OCI-LY7 (cell line): ENCODE measurements at regions not wholly inside any gene's neighbourhood (a gene's known extent, or its start where the extent isn't known, plus 50 kb on each side); places are given as distances from the start of the nearest gene placed in this dataset.

Source experiments
- BruUV-seq: library from RNA; stranded (reverse); fragments of 400-500 nt; replicated peaks from 2 replicates; lab custom pipeline; 2021; lab: Mats Ljungman, UMichigan
- CTCF ChIA-PET: fragments of 300-600 bp; sonication (Branson Sonifier 250); formaldehyde crosslinking; loops from one replicate; lab custom pipeline; 2022; ENCODE audit warnings: antibody characterized with exemption; ENCODE audit not compliant: unreplicated experiment; lab: Charles Lee
- POLR2A ChIA-PET: fragments of 300-600 bp; sonication (Branson Sonifier 250); formaldehyde crosslinking; loops from one replicate; lab custom pipeline; 2022; ENCODE audit warnings: antibody characterized with exemption; lab: Charles Lee
- DNase-seq: peaks from one replicate; pipeline ENCODE4 v3.0.0-alpha.2; 2015; ENCODE audit warnings: low spot score
- H2AFZ ChIP-seq: fragments of 200-600 bp; sonication (generic), shearing (Covaris generic); 2 replicates; pipeline ENCODE4 v1.6.1; 2014; ENCODE audit warnings: mild to moderate bottlenecking, antibody characterized with exemption, low read length, moderate library complexity
- H3K27ac ChIP-seq: fragments of 200-600 bp; sonication (generic); 2 replicates; pipeline ENCODE4 v1.5.1; 2014; ENCODE audit warnings: mixed run types, low read depth, mild to moderate bottlenecking, moderate library complexity, low read length, inconsistent platforms; ENCODE audit not compliant: poor library complexity, severe bottlenecking
- H3K36me3 ChIP-seq: fragments of 200-600 bp; sonication (generic); 2 replicates; pipeline ENCODE4 v1.6.1; 2014; ENCODE audit warnings: mild to moderate bottlenecking, antibody characterized with exemption, low read length, moderate library complexity, mixed read lengths; ENCODE audit not compliant: insufficient read depth
- H3K4me1 ChIP-seq: fragments of 200-600 bp; sonication (generic); 2 replicates; pipeline ENCODE4 v1.5.1; 2014; ENCODE audit warnings: mild to moderate bottlenecking, low read length; ENCODE audit not compliant: insufficient read depth, poor library complexity, severe bottlenecking
- H3K4me2 ChIP-seq: fragments of 200-600 bp; sonication (generic); 2 replicates; pipeline ENCODE4 v1.6.1; 2014; ENCODE audit warnings: mild to moderate bottlenecking, low read length
- H3K4me3 ChIP-seq: fragments of 200-600 bp; sonication (generic); 2 replicates; pipeline ENCODE4 v1.5.1; 2014; ENCODE audit warnings: mild to moderate bottlenecking, low read depth, low read length; ENCODE audit not compliant: poor library complexity, severe bottlenecking
- H3K79me2 ChIP-seq: fragments of 200-600 bp; sonication (generic); 2 replicates; pipeline ENCODE4 v1.6.1; 2016; ENCODE audit warnings: low read depth, mild to moderate bottlenecking, low read length, moderate library complexity, mixed read lengths; ENCODE audit not compliant: insufficient read depth
- H3K9me2 ChIP-seq: fragments of 200-600 bp; sonication (generic); 2 replicates; pipeline ENCODE4 v1.6.1; 2016; ENCODE audit warnings: mild to moderate bottlenecking, low read length, mixed read lengths; ENCODE audit not compliant: insufficient read depth
- H3K9me3 ChIP-seq: fragments of 200-600 bp; sonication (generic); 2 replicates; pipeline ENCODE4 v1.6.1; 2014; ENCODE audit warnings: mild to moderate bottlenecking, mixed run types, low read length, mixed read lengths
- H4K20me1 ChIP-seq: fragments of 200-600 bp; sonication (generic); 2 replicates; pipeline ENCODE4 v1.6.1; 2014; ENCODE audit warnings: mild to moderate bottlenecking, antibody characterized with exemption, low read length, moderate library complexity, mixed read lengths; ENCODE audit not compliant: insufficient read depth
- EZH2phosphoT487 ChIP-seq: fragments of 200-600 bp; sonication (generic); IDR thresholded peaks from 2 replicates; pipeline ENCODE4 v1.6.1; 2018; ENCODE audit warnings: low read depth, borderline replicate concordance, mild to moderate bottlenecking, mixed run types, antibody characterized with exemption, low read length, moderate library complexity, mixed read lengths
- intact Hi-C: fragments of 100-400 bp; cut with micrococcal nuclease; formaldehyde crosslinking; loops from one replicate; pipeline ENCODE4 v1.10.0; 2022; ENCODE audit not compliant: unreplicated experiment
- TF ChIP-seq, protein P1 (sequence below): fragments of 200-600 bp; sonication (generic); conservative IDR thresholded peaks from 2 replicates; pipeline ENCODE4 v1.5.1; 2014; ENCODE audit warnings: mild to moderate bottlenecking, antibody characterized with exemption, low read length, moderate library complexity, mixed read lengths

DNA sequence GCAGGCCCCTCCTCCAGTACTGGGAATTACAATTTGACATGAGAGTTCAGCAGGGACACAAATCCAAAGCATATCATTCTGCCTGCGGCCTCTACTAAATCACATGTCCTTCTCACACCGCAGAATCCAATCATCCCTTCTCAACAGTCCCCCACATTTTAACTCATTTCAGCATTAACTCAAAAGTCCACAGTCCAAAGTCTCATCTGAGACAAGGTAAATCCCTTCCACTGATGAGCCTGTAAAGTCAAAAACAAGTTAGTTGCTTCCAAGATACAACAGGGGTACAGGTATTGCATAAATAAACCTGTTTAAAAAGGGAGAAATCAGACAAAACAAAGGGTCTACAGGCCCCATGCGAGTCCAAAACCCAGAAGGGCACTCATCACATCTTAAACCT is 64.0 kb downstream of the EBNA1BP2 start:
- intact Hi-C loops, result no loop called here
- Histone ChIP-seq H3K9me2 (no peaks in the 10 kb centered on the region; the same call in 1 of the 2 replicates), H2AFZ (no peak overlapping the region), H3K79me2 (no peaks in the 10 kb centered on the region), H4K20me1 (no peaks in the 10 kb centered on the region), H3K9me3 (no peaks in the 10 kb centered on the region), H3K4me3 (no peak overlapping the region), H3K27ac (no peak overlapping the region), H3K36me3 (no peaks in the 10 kb centered on the region), H3K4me1 (no peaks in the 10 kb centered on the region), H3K4me2 (no peak overlapping the region)
- ChIA-PET CTCF (no interaction called here), POLR2A (no interaction called here)
- TF ChIP-seq, protein P1, sequence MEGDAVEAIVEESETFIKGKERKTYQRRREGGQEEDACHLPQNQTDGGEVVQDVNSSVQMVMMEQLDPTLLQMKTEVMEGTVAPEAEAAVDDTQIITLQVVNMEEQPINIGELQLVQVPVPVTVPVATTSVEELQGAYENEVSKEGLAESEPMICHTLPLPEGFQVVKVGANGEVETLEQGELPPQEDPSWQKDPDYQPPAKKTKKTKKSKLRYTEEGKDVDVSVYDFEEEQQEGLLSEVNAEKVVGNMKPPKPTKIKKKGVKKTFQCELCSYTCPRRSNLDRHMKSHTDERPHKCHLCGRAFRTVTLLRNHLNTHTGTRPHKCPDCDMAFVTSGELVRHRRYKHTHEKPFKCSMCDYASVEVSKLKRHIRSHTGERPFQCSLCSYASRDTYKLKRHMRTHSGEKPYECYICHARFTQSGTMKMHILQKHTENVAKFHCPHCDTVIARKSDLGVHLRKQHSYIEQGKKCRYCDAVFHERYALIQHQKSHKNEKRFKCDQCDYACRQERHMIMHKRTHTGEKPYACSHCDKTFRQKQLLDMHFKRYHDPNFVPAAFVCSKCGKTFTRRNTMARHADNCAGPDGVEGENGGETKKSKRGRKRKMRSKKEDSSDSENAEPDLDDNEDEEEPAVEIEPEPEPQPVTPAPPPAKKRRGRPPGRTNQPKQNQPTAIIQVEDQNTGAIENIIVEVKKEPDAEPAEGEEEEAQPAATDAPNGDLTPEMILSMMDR, result no peak
- TF ChIP-seq EZH2phosphoT487, result no peak
- BruUV-seq, result no TSS peak
- DNase-seq, result no peak

DNA sequence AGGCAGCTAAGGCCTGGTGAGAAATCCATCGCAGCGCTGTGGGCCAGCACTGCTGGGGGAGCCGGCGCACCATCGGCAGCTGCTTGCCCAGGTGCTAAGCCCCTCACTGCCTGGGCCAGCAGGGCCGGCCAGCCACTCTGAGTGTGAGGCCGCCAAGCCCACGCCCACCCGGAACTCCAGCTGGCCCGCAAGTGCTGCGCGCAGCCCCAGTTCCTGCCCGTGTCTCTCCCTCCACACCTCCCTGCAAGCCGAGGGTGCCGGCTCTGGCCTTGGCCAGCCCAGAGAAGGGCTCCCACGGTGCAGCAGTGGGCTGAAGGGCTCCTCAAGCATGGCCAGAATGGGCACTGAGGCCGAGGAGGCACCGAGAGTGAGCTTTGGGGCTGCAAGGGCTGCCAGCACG is 64.4 kb downstream of the EBNA1BP2 start:
- DNase-seq, result no peak
- intact Hi-C loops, result no loop called here
- Histone ChIP-seq H3K9me2 (no peaks in the 10 kb centered on the region; the same call in 1 of the 2 replicates), H3K79me2 (no peaks in the 10 kb centered on the region), H3K4me1 (no peaks in the 10 kb centered on the region), H3K36me3 (no peaks in the 10 kb centered on the region), H3K4me3 (no peak overlapping the region), H3K9me3 (no peaks in the 10 kb centered on the region), H3K4me2 (no peak overlapping the region), H3K27ac (no peak overlapping the region), H2AFZ (no peak overlapping the region), H4K20me1 (no peaks in the 10 kb centered on the region)
- TF ChIP-seq EZH2phosphoT487, result no peak
- TF ChIP-seq, protein P1, result no peak
- no TSS peak for BruUV-seq
- ChIA-PET CTCF (no interaction called here), POLR2A (no interaction called here)

DNA sequence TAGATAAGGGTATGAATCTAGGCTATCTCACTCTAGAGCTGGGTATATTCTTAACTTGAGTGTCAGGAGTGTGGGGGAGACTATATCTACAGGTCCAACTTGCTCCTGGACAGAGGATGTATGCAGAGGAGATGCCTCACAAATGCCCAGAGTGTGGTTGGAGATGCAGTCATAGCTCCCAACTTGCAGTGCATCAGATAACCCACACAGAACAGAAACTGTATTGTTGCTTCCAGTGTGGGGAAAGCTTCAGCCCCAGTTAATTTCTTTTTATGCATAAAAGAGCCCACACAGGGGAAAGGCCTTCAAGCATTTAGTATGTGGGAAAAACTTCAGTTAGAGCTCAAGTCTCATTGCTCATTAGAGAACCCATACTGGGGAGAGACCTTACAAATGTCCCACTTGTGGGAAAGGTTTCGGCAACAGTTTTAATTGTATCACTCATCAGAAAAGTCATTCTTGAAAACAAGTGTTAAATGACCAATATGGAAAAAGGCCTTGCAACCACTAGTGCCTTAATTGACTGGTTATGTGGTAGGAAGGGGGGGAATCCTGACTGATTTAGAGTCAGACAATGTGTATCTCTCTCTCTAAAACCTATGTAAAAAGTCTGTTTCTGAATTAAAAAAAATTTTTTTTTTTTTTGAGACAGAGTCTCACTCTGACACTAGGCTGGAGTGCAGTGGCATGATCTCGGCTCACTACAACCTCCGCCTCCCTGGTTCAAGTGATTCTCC is 67.9 kb downstream of the EBNA1BP2 start:
- Histone ChIP-seq H3K4me2 (no peak overlapping the region), H3K9me3 (no peaks in the 10 kb centered on the region), H4K20me1 (no peaks in the 10 kb centered on the region), H3K4me3 (no peak overlapping the region), H3K4me1 (no peaks in the 10 kb centered on the region), H3K27ac (no peak overlapping the region), H3K79me2 (no peaks in the 10 kb centered on the region), H3K9me2 (no peaks in the 10 kb centered on the region), H2AFZ (no peak overlapping the region), H3K36me3 (no peaks in the 10 kb centered on the region)
- TF ChIP-seq, protein P1, result no peak
- no peak for TF ChIP-seq EZH2phosphoT487
- DNase-seq, result no peak
- intact Hi-C loops, result no loop called here
- POLR2A ChIA-PET, result interaction anchor here (0.7 kb wide), 1 partner anchor 212 kb away, joined by 3 read pairs; no protein-coding TSS in a partner anchor
- CTCF ChIA-PET, result no interaction called here
- no TSS peak for BruUV-seq
